Erythroblast (primary cell): ENCODE measurements at regions not wholly inside any gene's neighbourhood (a gene's known extent, or its start where the extent isn't known, plus 50 kb on each side); places are given as distances from the start of the nearest gene placed in this dataset.

Source experiments
- GATA1 ChIP-seq: IDR thresholded peaks from 2 replicates; pipeline ENCODE4 v1.6.1; 2011; ENCODE audit warnings: low read depth, mild to moderate bottlenecking, control low read depth, low read length, moderate library complexity
- POLR2A ChIP-seq: IDR thresholded peaks from 2 replicates; pipeline ENCODE4 v1.6.1; 2011; ENCODE audit warnings: mild to moderate bottlenecking, low read length

- no peak for TF ChIP-seq POLR2A
- no peak for TF ChIP-seq GATA1
Measured at GRCh38 chr5:124194282-124194681, 552.2 kb downstream of the ZNF608 start.
